ENCODE measurements at regions not wholly inside any gene's neighbourhood (a gene's known extent, or its start where the extent isn't known, plus 50 kb on each side); places are given as distances from the start of the nearest gene placed in this dataset.

GRCh38 chr9:79037338-79037737 is 534.4 kb upstream of the TLE4 start:
- intact Hi-C loops (cut with micrococcal nuclease; ENCODE audit: unreplicated experiment), result no loop called here
- Histone ChIP-seq H3K4me1 (ENCODE audit: insufficient read depth, low read length, poor library complexity, severe bottlenecking) (no peaks in the 10 kb centered on the region), H3K4me3 (ENCODE audit: low read depth, low read length, poor library complexity, severe bottlenecking) (no peak overlapping the region), H3K9me3 (ENCODE audit: low read depth, low read length, poor library complexity, severe bottlenecking) (no peaks in the 10 kb centered on the region), H3K27me3 (replicated peaks; ENCODE audit: insufficient read depth, low read depth, low read length, poor library complexity) (peaks cover 22% of the 10 kb centered on the region), H3K27ac (ENCODE audit: low read depth, low read length, poor library complexity, severe bottlenecking) (no peak overlapping the region), H3K36me3 (ENCODE audit: insufficient read depth, low read length, poor library complexity, severe bottlenecking) (no peaks in the 10 kb centered on the region)
- CTCF ChIA-PET, result no interaction called here
- DNase-seq (ENCODE audit: low spot score), result no peak
- POLR2A ChIA-PET (ENCODE audit: low non-redundant PET), result no interaction called here
- TF ChIP-seq, protein P1, sequence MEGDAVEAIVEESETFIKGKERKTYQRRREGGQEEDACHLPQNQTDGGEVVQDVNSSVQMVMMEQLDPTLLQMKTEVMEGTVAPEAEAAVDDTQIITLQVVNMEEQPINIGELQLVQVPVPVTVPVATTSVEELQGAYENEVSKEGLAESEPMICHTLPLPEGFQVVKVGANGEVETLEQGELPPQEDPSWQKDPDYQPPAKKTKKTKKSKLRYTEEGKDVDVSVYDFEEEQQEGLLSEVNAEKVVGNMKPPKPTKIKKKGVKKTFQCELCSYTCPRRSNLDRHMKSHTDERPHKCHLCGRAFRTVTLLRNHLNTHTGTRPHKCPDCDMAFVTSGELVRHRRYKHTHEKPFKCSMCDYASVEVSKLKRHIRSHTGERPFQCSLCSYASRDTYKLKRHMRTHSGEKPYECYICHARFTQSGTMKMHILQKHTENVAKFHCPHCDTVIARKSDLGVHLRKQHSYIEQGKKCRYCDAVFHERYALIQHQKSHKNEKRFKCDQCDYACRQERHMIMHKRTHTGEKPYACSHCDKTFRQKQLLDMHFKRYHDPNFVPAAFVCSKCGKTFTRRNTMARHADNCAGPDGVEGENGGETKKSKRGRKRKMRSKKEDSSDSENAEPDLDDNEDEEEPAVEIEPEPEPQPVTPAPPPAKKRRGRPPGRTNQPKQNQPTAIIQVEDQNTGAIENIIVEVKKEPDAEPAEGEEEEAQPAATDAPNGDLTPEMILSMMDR (conservative IDR thresholded peaks at IDR 0.05; ENCODE audit: low read depth, low read length), result no peak
- no peak for TF ChIP-seq EZH2 (IDR thresholded peaks at IDR 0.05; ENCODE audit: borderline replicate concordance, low read depth, low read length, poor library complexity, severe bottlenecking)
- no TSS peak for BruUV-seq (replicated peaks)

GRCh38 chr9:79040671-79041070 is 531.1 kb upstream of the TLE4 start:
- ChIA-PET POLR2A (ENCODE audit: low non-redundant PET) (no interaction called here), CTCF (no interaction called here)
- no peak for DNase-seq (ENCODE audit: low spot score)
- H3K27me3 ChIP-seq (replicated peaks; ENCODE audit: insufficient read depth, low read depth, low read length, poor library complexity), result peaks cover 37% of the 10 kb centered on the region
- no TSS peak for BruUV-seq (replicated peaks)
- no peaks in the 10 kb centered on the region for H3K4me1 ChIP-seq (ENCODE audit: insufficient read depth, low read length, poor library complexity, severe bottlenecking)
- intact Hi-C loops (cut with micrococcal nuclease; ENCODE audit: unreplicated experiment), result loop anchor here (10.0 kb wide), 1 partner anchor 54 kb away; no protein-coding TSS in a partner anchor
- no peaks in the 10 kb centered on the region for H3K9me3 ChIP-seq (ENCODE audit: low read depth, low read length, poor library complexity, severe bottlenecking)
- TF ChIP-seq EZH2 (IDR thresholded peaks at IDR 0.05; ENCODE audit: borderline replicate concordance, low read depth, low read length, poor library complexity, severe bottlenecking), result no peak
- TF ChIP-seq, protein P1 (conservative IDR thresholded peaks at IDR 0.05; ENCODE audit: low read depth, low read length), result no peak
- H3K4me3 ChIP-seq (ENCODE audit: low read depth, low read length, poor library complexity, severe bottlenecking), result no peak overlapping the region
- H3K36me3 ChIP-seq (ENCODE audit: insufficient read depth, low read length, poor library complexity, severe bottlenecking), result no peaks in the 10 kb centered on the region
- no peak overlapping the region for H3K27ac ChIP-seq (ENCODE audit: low read depth, low read length, poor library complexity, severe bottlenecking)

DNA sequence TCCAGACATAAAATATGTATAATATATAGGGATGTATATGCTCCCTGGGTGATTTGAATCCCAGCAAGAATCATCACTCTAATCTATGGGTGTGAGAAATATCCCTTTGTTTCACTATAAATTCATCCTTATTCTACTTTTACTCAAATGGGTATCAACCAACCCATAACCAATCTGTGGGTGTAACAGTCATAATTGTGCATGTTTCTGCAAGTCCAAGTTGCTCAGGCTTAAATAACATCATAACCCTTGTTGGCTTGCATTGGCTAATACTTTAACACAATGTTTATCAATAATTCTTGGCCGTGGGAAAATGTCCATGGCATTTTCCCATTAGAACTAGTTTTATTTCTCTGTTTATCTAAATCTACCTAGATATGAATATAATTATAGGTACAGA is 530.5 kb upstream of the TLE4 start:
- ChIA-PET POLR2A (ENCODE audit: low non-redundant PET) (no interaction called here), CTCF (no interaction called here)
- no peaks in the 10 kb centered on the region for H3K9me3 ChIP-seq (ENCODE audit: low read depth, low read length, poor library complexity, severe bottlenecking)
- no peaks in the 10 kb centered on the region for H3K36me3 ChIP-seq (ENCODE audit: insufficient read depth, low read length, poor library complexity, severe bottlenecking)
- intact Hi-C loops (cut with micrococcal nuclease; ENCODE audit: unreplicated experiment), result loop anchor here (10.0 kb wide), 1 partner anchor 54 kb away; no protein-coding TSS in a partner anchor
- no peaks in the 10 kb centered on the region for H3K4me1 ChIP-seq (ENCODE audit: insufficient read depth, low read length, poor library complexity, severe bottlenecking)
- H3K27me3 ChIP-seq (replicated peaks; ENCODE audit: insufficient read depth, low read depth, low read length, poor library complexity), result peaks cover 41% of the 10 kb centered on the region
- no TSS peak for BruUV-seq (replicated peaks)
- H3K4me3 ChIP-seq (ENCODE audit: low read depth, low read length, poor library complexity, severe bottlenecking), result no peak overlapping the region
- TF ChIP-seq, protein P1 (conservative IDR thresholded peaks at IDR 0.05; ENCODE audit: low read depth, low read length), result no peak
- no peak for TF ChIP-seq EZH2 (IDR thresholded peaks at IDR 0.05; ENCODE audit: borderline replicate concordance, low read depth, low read length, poor library complexity, severe bottlenecking)
- H3K27ac ChIP-seq (ENCODE audit: low read depth, low read length, poor library complexity, severe bottlenecking), result no peak overlapping the region
- no peak for DNase-seq (ENCODE audit: low spot score)

Data from A673 (cell line).